ENCODE measurements at regions not wholly inside any gene's neighbourhood (a gene's known extent, or its start where the extent isn't known, plus 50 kb on each side); places are given as distances from the start of the nearest gene placed in this dataset.

DNA sequence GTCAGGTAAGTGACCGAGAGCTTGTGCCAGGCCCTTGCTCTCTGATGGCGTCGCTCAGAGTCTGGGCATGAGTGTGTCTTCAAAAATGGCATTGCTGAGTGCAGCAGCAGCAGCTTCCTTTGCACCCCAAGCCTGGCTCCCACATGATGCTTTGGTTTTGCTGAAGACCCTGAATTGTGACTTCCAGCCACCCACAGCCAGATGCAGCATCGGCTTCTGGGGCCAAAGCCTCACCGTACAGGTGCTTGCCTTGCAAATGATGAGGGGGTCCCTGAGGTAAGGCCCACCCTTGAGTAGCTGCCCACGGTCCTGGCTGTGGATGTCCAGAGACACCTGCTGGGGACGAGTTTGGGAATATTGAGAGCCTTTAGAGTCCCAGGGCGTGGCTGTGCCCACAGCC lies 57.9 kb downstream of the JAKMIP3 start:
- Histone ChIP-seq H3K27me3 (ENCODE audit: control insufficient read depth, insufficient read depth, low read length) (no peaks in the 10 kb centered on the region), H3K4me1 (ENCODE audit: control insufficient read depth, insufficient read depth, low read length) (no peaks in the 10 kb centered on the region), H3K27ac (ENCODE audit: low read depth, low read length) (no peak overlapping the region), H3K36me3 (ENCODE audit: control insufficient read depth, insufficient read depth, low read length) (peaks cover 28% of the 10 kb centered on the region), H3K4me3 (ENCODE audit: low read depth, low read length) (no peak overlapping the region), H3K9me3 (ENCODE audit: control insufficient read depth, insufficient read depth, low read length) (no peaks in the 10 kb centered on the region)
- 88% methylated on average over 8 of the region's 8 CpGs for WGBS (ENCODE audit: insufficient coverage)
- DNase-seq (ENCODE audit: low read depth in 4 of 6, low spot score in 6 of 6): no peak

DNA sequence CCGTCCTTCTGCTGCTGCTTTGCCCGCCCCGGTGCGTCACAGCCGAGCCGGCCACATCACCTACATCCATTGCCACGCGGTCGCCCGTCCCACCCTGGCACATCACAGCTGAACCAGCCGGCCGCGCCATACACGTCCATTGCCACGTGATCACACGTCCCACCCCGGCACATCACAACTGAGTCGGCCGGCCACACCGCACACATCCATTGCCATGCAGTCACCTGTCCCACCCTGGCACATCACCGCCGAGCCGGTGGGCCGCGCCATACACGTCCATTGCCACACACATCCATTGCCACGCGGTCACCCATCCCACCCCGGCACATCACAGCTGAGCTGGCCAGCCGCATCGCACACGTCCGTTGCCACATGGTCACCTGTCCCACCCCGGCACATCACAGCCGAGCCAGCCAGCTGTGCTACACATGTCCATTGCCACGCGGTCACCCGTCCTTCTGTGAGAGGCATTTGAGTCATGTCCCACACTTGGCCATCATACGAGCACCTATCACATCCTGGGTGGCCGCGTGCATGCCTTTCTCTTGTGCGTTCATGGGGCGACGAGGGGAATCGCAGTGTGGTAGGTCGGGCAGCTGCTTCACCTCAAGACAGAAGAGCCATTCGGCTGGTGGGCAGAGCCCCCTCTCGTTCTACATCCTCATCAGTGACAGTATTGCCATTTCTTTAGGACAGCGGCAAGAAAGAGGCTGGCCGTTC lies 58.6 kb downstream of the JAKMIP3 start:
- WGBS (ENCODE audit: insufficient coverage): 90% methylated on average over 48 of the region's 50 CpGs
- Histone ChIP-seq H3K27ac (ENCODE audit: low read depth, low read length) (no peak overlapping the region), H3K9me3 (ENCODE audit: control insufficient read depth, insufficient read depth, low read length) (no peaks in the 10 kb centered on the region), H3K36me3 (ENCODE audit: control insufficient read depth, insufficient read depth, low read length) (peaks cover 27% of the 10 kb centered on the region), H3K4me3 (ENCODE audit: low read depth, low read length) (no peak overlapping the region), H3K4me1 (ENCODE audit: control insufficient read depth, insufficient read depth, low read length) (no peaks in the 10 kb centered on the region), H3K27me3 (ENCODE audit: control insufficient read depth, insufficient read depth, low read length) (no peaks in the 10 kb centered on the region)
- no peak for DNase-seq (ENCODE audit: low read depth in 4 of 6, low spot score in 6 of 6)

DNA sequence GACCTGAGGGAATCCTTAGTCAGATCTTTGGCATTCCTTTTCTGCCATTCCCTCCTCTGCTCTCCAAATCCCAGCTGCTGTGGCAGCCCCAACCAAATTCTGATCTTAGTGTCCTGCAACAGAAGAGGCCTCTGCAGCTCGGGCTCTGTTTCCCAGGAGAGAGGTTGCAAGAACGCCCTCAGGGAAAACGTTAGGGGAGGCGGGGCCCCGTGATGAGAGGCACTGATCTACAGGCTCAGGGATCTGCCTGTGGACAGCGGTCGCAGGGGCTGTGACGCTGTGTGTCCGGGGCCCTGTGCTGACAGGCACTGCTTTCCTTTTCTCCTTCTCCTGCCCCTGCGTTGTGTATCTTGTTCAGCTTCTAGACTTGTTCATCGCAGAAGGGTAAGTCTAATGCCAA lies 57.3 kb upstream of the DPYSL4 start:
- no peak overlapping the region for H3K27ac ChIP-seq (ENCODE audit: low read depth, low read length)
- H3K36me3 ChIP-seq (ENCODE audit: control insufficient read depth, insufficient read depth, low read length): peaks cover 19% of the 10 kb centered on the region
- H3K9me3 ChIP-seq (ENCODE audit: control insufficient read depth, insufficient read depth, low read length): no peaks in the 10 kb centered on the region
- H3K4me3 ChIP-seq (ENCODE audit: low read depth, low read length): no peak overlapping the region
- H3K4me1 ChIP-seq (ENCODE audit: control insufficient read depth, insufficient read depth, low read length): peaks cover 38% of the 10 kb centered on the region
- no peaks in the 10 kb centered on the region for H3K27me3 ChIP-seq (ENCODE audit: control insufficient read depth, insufficient read depth, low read length)
- WGBS (ENCODE audit: insufficient coverage): 54% methylated on average over 11 of the region's 11 CpGs
- no peak for DNase-seq (ENCODE audit: low read depth in 4 of 6, low spot score in 6 of 6)

DNA sequence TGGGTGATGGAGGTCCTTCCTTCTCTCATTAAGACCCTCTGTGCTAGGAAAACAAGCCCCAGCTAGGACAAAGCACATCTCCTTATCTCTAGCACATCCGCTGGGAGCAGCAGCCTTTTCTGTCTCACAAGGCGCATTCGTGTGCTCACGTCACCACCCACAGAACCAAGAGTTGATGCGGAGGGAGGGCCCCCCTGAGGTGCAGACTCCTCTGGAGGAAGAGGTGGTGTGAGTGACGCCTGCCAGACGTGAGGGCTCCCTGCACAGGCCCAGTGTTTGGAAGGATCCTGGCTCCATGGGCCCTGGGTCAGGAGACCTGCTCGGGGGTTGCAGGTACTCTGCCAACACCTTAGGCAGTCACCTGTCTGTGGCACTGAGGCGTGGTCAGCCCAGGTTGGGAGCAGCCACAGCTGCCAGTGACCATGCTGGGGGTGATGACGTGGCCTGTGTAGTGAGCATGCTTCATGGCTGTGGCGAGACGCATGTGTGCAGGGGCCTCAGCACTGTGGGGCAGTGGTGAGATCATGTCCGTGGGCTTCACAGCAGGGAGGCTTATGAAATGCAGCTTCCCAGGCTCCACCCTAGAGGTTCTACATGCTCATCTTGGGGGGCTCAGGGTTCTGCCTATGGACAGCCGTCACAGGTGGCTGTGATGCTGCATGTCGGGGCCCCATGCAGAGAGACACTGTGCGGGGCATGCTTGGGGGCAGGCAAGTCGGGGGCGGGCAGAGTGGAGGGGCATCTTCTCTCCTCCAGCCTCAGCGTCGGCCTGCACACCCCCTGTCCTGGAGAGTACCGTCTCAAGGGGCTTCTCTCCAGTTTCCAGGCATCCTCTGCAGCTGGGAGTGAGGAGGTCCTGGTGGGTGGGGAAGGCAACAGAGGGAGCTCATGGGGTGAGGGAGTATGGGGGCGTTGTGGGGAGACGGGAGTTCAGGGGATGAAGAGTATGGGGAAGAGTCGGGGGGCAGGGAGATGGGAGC lies 56.2 kb upstream of the DPYSL4 start:
- no peaks in the 10 kb centered on the region for H3K27me3 ChIP-seq (ENCODE audit: control insufficient read depth, insufficient read depth, low read length)
- H3K4me3 ChIP-seq (ENCODE audit: low read depth, low read length): no peak overlapping the region
- WGBS (ENCODE audit: insufficient coverage): 81% methylated on average over 21 of the region's 24 CpGs
- H3K4me1 ChIP-seq (ENCODE audit: control insufficient read depth, insufficient read depth, low read length): peaks cover 38% of the 10 kb centered on the region
- peaks cover 29% of the 10 kb centered on the region for H3K36me3 ChIP-seq (ENCODE audit: control insufficient read depth, insufficient read depth, low read length)
- no peaks in the 10 kb centered on the region for H3K9me3 ChIP-seq (ENCODE audit: control insufficient read depth, insufficient read depth, low read length)
- no peak for DNase-seq (ENCODE audit: low read depth in 4 of 6, low spot score in 6 of 6)
- H3K27ac ChIP-seq (ENCODE audit: low read depth, low read length): no peak overlapping the region

DNA sequence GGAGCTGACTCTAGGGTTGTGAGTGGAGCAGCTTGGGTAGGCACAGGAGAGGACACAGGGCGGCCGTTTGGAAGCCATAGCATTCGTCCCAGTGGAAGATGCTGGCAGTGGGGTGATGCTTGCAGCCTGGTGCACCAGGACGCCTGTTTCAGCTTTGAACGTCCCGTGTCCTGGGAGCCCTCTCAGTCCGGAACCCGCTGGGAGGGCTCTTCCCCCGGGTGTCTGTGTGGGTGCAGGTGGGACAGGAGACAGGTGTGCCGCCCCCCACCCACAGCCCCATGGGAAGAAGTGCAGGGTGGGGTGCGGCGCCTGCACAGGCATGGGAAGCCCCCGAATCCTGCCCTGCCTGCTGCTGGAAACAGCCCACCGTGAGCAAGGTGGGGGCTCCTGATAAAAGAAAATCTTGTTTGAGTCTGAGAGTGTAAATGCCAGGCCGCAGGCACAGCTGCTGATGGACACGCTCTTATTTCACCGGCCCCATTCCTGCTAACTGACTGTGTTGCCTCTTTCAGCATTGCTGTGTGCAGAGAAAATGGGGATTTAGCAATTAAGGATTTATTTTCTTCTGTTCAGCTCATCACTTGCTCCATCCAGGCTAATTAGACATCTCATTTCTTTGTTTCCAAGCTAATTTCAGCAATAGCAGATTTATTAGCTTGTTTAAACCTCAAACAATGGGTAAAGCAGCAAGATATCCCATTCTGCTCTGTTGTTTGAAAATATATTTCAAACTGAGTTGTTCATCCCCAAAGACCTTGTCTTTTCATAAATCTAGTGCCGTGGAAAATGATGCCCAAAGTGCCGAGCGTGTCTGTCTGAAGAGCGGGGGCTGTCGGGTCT lies 54.9 kb upstream of the DPYSL4 start:
- Histone ChIP-seq H3K27me3 (ENCODE audit: control insufficient read depth, insufficient read depth, low read length) (no peaks in the 10 kb centered on the region), H3K9me3 (ENCODE audit: control insufficient read depth, insufficient read depth, low read length) (no peaks in the 10 kb centered on the region), H3K4me3 (ENCODE audit: low read depth, low read length) (no peak overlapping the region), H3K36me3 (ENCODE audit: control insufficient read depth, insufficient read depth, low read length) (peaks cover 42% of the 10 kb centered on the region), H3K4me1 (ENCODE audit: control insufficient read depth, insufficient read depth, low read length) (peaks cover 38% of the 10 kb centered on the region), H3K27ac (ENCODE audit: low read depth, low read length) (no peak overlapping the region)
- 56% methylated on average over 16 of the region's 22 CpGs for WGBS (ENCODE audit: insufficient coverage)
- DNase-seq (ENCODE audit: low read depth in 4 of 6, low spot score in 6 of 6): peak in 3 of 6 donors; percentile 56 to 94 (median 57)

DNA sequence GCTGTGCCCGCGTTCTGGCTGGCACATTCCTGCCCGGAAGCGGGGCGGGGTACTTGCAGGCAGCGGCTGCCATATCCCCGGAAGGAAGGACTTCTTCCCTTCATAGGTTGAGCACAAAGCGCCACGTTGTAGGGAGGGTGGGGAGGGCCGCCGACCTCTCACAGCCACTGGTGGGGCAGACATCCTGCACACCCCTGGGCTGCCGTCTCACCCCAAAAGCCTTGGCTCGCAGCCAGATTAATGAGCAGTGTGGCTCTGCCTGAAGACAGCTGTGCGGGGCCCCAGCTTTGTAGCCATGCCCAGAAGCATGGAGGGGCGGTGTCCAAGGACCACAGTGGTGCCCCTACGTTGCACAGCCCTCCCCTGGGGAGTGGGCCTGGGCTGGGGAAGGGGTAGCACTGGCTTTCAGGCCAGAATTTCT lies 54.3 kb upstream of the DPYSL4 start:
- Histone ChIP-seq H3K27ac (ENCODE audit: low read depth, low read length) (peak overlapping the region; percentile 47), H3K36me3 (ENCODE audit: control insufficient read depth, insufficient read depth, low read length) (peaks cover 48% of the 10 kb centered on the region), H3K9me3 (ENCODE audit: control insufficient read depth, insufficient read depth, low read length) (no peaks in the 10 kb centered on the region), H3K4me3 (ENCODE audit: low read depth, low read length) (no peak overlapping the region), H3K27me3 (ENCODE audit: control insufficient read depth, insufficient read depth, low read length) (no peaks in the 10 kb centered on the region), H3K4me1 (ENCODE audit: control insufficient read depth, insufficient read depth, low read length) (peaks cover 38% of the 10 kb centered on the region)
- no peak for DNase-seq (ENCODE audit: low read depth in 4 of 6, low spot score in 6 of 6)
- whole genome bisulfite sequencing (ENCODE audit: insufficient coverage): 26% methylated on average over 6 of the region's 16 CpGs

DNA sequence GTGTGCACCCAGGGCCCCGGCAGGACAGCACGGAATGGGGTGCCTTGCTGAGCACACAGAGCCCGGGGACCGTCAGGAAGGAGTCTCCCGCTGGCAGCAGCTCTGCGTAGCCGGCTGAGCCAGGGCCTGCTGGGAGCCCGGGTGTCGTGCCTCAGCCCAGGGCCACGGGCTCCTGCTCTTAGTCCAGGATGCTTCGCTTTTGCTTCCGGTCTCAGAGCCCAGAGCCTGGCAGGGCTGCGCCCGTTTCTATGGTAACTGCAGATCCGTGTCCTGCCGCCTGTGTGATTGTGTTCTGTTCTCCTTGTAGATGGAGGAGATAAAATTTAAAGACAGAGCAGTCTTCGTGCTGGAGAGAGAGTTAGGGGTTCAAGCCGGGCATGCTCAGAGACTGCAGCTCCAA lies 53.7 kb upstream of the DPYSL4 start:
- Histone ChIP-seq H3K36me3 (ENCODE audit: control insufficient read depth, insufficient read depth, low read length) (peaks cover 54% of the 10 kb centered on the region), H3K9me3 (ENCODE audit: control insufficient read depth, insufficient read depth, low read length) (no peaks in the 10 kb centered on the region), H3K27me3 (ENCODE audit: control insufficient read depth, insufficient read depth, low read length) (no peaks in the 10 kb centered on the region), H3K4me3 (ENCODE audit: low read depth, low read length) (no peak overlapping the region), H3K27ac (ENCODE audit: low read depth, low read length) (peak overlapping the region; percentile 47), H3K4me1 (ENCODE audit: control insufficient read depth, insufficient read depth, low read length) (peaks cover 38% of the 10 kb centered on the region)
- DNase-seq (ENCODE audit: low read depth in 4 of 6, low spot score in 6 of 6): peak in 4 of 6 donors; percentile 38 to 93 (median 68)
- WGBS (ENCODE audit: insufficient coverage): 24% methylated on average over 17 of the region's 18 CpGs

DNA sequence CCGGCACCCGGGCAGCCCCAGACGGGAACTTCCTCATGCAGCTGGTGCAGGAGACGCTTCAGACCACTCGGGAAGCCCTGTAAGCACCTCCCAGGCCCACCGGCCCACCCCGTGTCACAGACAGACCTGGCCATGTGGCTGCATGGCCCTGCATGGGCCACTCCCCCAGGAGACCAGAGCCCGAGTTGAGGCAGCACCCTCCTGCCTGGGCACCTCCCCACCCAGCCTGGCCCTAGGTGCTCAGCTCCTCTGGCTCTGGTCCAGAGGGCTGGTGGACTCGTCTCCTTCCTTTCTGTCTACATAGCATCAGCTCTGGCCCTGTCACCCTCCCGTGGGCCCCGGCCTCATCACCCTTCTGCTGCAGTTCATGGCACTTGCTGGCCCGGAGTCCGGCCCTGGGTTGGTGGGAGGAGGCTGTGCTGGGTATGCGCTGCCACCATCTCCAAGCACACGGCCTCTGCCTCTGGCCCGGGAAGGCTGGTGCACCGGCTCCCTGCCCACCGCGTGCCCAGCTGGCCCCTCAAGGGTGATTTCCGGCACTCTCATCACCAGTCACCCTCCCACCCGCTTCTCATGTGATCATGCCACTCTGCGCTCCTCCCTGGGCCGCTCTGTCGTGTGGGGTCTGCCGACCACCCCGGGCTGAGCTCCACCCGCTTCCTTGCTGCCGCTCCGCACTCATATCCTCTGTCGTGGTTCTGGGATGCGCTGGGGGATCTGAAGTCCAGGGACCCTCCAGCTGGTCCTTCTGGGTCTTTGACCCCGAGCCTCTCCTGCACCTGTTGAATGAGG lies 53.1 kb upstream of the DPYSL4 start:
- Histone ChIP-seq H3K4me3 (ENCODE audit: low read depth, low read length) (no peak overlapping the region), H3K4me1 (ENCODE audit: control insufficient read depth, insufficient read depth, low read length) (peaks cover 38% of the 10 kb centered on the region), H3K9me3 (ENCODE audit: control insufficient read depth, insufficient read depth, low read length) (no peaks in the 10 kb centered on the region), H3K36me3 (ENCODE audit: control insufficient read depth, insufficient read depth, low read length) (peaks cover 60% of the 10 kb centered on the region), H3K27me3 (ENCODE audit: control insufficient read depth, insufficient read depth, low read length) (no peaks in the 10 kb centered on the region), H3K27ac (ENCODE audit: low read depth, low read length) (no peak overlapping the region)
- WGBS (ENCODE audit: insufficient coverage): 76% methylated on average over 30 of the region's 32 CpGs
- DNase-seq (ENCODE audit: low read depth in 4 of 6, low spot score in 6 of 6): no peak

Data from spinal cord (tissue), 9 donors.